Panc1 (cell line): ENCODE measurements at regions not wholly inside any gene's neighbourhood (a gene's known extent, or its start where the extent isn't known, plus 50 kb on each side); places are given as distances from the start of the nearest gene placed in this dataset.
"Not testable (repeated sequence)": the region's sequence is repeated elsewhere in the genome, so short reads cannot be mapped to it uniquely, and the experiment has no call there.

ENCODE experiments used
- CTCF ChIP-seq: fragments of 450-650 bp; IDR thresholded peaks from 2 replicates; pipeline ENCODE4 v1.5.1; 2017; ENCODE audit warnings: mild to moderate bottlenecking
- POLR2AphosphoS5 ChIP-seq: IDR thresholded peaks from 2 replicates; pipeline ENCODE4 v1.6.1; 2012; ENCODE audit warnings: mild to moderate bottlenecking, low read depth, low read length, moderate library complexity

- not testable (repeated sequence) for TF ChIP-seq POLR2AphosphoS5, CTCF
Observed at GRCh38 chr9:66812967-66813366, 87.6 kb upstream of the ZNF658 start.
